Tibial nerve (tissue), 4 donors: ENCODE measurements at regions not wholly inside any gene's neighbourhood (a gene's known extent, or its start where the extent isn't known, plus 50 kb on each side); places are given as distances from the start of the nearest gene placed in this dataset.

Experiments
- DNase-seq, 2 donors: peaks; one replicate each; pipeline ENCODE4 v3.0.0-alpha.2; 2019; ENCODE audit warnings: low spot score in 2 of 2
- H3K27ac ChIP-seq, 4 donors: fragments of 200-600 bp; sonication (generic) in 3 of 4; one replicate each; pipeline ENCODE4 v1.5.1; 2017 to 2019; ENCODE audit warnings: mild to moderate bottlenecking in 1 of 4
- H3K27me3 ChIP-seq, 2 donors: fragments of 200-600 bp; sonication (generic) in 1 of 2; one replicate each; pipeline versions ENCODE4 v1.5.1 to v1.6.0; 2017 to 2019
- H3K36me3 ChIP-seq, 3 donors: fragments of 200-600 bp; sonication (generic); one replicate each; pipeline ENCODE4 v1.5.1; 2018 to 2019
- H3K4me1 ChIP-seq, 4 donors: fragments of 200-600 bp; sonication (generic) in 3 of 4; one replicate each; pipeline ENCODE4 v1.5.1; 2017 to 2019
- H3K4me3 ChIP-seq, 4 donors: fragments of 200-600 bp; sonication (generic) in 3 of 4; one replicate each; pipeline ENCODE4 v1.5.1; 2017 to 2019; ENCODE audit warnings: mild to moderate bottlenecking in 1 of 4, moderate library complexity in 1 of 4
- H3K9me3 ChIP-seq, 4 donors: fragments of 200-600 bp; sonication (generic) in 3 of 4; one replicate each; pipeline ENCODE4 v1.5.1; 2017 to 2019
- EP300 ChIP-seq, 2 donors: sonication (generic); formaldehyde crosslinking; IDR thresholded peaks; one replicate each; pipeline ENCODE4 v1.6.1; 2017; ENCODE audit warnings: antibody characterized with exemption in 2 of 2, mild to moderate bottlenecking in 1 of 2
- POLR2A ChIP-seq, 2 donors: fragments of 450-650 bp; IDR thresholded peaks; one replicate each; pipeline ENCODE4 v1.6.1; 2017; ENCODE audit warnings: antibody characterized with exemption in 2 of 2, mild to moderate bottlenecking in 2 of 2, moderate library complexity in 2 of 2
- WGBS, 2 donors: methylation state at CpG; one replicate each; pipeline ENCODE4 v1.1.5; 2018; 5-methylcytosine and 5-hydroxymethylcytosine counted together
- TF ChIP-seq, protein P1 (sequence below), 5 experiments: fragments of 200-600 bp in 3 of 5; fragments of 450-650 bp in 2 of 5; sonication (generic) in 3 of 5; IDR thresholded peaks; one replicate each; pipeline ENCODE4 v1.5.1; 2016 to 2019; ENCODE audit warnings: antibody characterized with exemption in 5 of 5, mild to moderate bottlenecking in 3 of 5, moderate library complexity in 2 of 5

DNA sequence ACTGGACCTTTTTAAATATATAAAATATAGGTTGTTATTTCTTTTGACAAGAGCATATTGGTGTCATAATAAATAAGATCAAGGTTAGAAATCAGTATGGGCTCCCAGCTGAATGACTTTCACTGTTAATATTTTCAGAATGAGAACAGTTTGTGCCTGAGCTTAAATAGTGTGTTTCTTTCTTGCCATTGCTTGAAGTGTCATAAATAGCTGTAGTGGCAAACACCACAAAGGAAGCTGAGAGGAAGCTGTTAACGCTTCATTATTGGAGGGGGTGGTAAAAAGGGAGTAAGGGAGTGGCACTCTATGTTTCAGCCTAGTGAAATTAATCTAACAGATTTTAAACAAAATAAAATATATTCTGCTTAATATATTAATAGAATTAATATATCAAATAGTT, 1089.8 kb upstream of the NCAM2 start:
- TF ChIP-seq EP300 (IDR thresholded peaks at IDR 0.05) (no peak), POLR2A (IDR thresholded peaks at IDR 0.05) (no peak)
- TF ChIP-seq, protein P1, sequence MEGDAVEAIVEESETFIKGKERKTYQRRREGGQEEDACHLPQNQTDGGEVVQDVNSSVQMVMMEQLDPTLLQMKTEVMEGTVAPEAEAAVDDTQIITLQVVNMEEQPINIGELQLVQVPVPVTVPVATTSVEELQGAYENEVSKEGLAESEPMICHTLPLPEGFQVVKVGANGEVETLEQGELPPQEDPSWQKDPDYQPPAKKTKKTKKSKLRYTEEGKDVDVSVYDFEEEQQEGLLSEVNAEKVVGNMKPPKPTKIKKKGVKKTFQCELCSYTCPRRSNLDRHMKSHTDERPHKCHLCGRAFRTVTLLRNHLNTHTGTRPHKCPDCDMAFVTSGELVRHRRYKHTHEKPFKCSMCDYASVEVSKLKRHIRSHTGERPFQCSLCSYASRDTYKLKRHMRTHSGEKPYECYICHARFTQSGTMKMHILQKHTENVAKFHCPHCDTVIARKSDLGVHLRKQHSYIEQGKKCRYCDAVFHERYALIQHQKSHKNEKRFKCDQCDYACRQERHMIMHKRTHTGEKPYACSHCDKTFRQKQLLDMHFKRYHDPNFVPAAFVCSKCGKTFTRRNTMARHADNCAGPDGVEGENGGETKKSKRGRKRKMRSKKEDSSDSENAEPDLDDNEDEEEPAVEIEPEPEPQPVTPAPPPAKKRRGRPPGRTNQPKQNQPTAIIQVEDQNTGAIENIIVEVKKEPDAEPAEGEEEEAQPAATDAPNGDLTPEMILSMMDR (IDR thresholded peaks at IDR 0.05): no peak
- H3K4me1 ChIP-seq: no peaks in the 10 kb centered on the region
- no peak for DNase-seq
- no peak overlapping the region for H3K4me3 ChIP-seq
- H3K36me3 ChIP-seq: no peaks in the 10 kb centered on the region
- H3K27ac ChIP-seq: no peak overlapping the region
- H3K27me3 ChIP-seq: no peaks in the 10 kb centered on the region
- H3K9me3 ChIP-seq: no peaks in the 10 kb centered on the region
- WGBS, 2 donors: 23 to 29% methylated on average over 1 of the region's 1 CpG

DNA sequence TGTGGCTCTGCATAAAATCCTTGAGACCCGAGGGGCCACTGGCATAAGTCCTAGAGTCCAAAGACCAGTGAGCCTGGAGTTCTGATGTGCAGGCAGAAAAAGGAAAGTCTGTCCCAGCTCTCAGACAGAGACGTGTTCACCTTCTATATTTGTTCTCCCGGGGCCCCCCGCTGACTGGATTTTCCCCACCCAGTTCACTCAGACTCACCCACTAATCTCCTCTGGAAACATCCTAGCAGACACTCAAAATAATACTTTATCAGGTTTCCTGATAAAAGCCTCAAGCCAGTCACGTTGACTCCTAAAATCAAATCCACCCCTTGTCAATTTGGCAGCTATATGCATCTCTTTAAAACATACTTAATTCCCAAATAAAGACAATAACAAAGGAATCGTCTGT, 1084.2 kb upstream of the NCAM2 start:
- WGBS, 2 donors: 64 to 72% methylated on average over 6 of the region's 6 CpGs
- no peak for DNase-seq
- no peaks in the 10 kb centered on the region for H3K4me1 ChIP-seq
- H3K27ac ChIP-seq: no peak overlapping the region
- H3K9me3 ChIP-seq: no peaks in the 10 kb centered on the region
- H3K36me3 ChIP-seq: no peaks in the 10 kb centered on the region
- no peak for TF ChIP-seq POLR2A (IDR thresholded peaks at IDR 0.05)
- TF ChIP-seq, protein P1 (IDR thresholded peaks at IDR 0.05): no peak
- TF ChIP-seq EP300 (IDR thresholded peaks at IDR 0.05): no peak
- no peak overlapping the region for H3K4me3 ChIP-seq
- no peaks in the 10 kb centered on the region for H3K27me3 ChIP-seq

DNA sequence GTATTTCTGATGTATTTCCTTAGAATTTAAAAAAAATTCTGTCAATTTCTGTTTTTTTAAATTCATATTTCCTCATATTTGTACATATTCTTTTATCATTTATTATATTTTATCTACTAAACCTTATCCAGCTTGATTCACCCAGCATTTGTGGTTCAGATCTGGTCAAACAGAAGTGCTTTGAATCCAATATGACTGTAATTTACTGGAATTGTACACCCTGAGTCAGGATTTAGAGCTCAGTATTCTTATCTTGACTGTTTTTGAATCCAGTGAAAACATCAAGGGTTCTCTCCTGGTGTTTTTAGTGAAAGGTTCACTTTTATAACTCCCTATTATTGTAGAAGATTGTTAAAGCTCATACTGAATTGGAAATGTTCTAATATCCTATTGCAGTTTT, 1077.0 kb upstream of the NCAM2 start:
- H3K36me3 ChIP-seq: no peaks in the 10 kb centered on the region
- DNase-seq: no peak
- no peaks in the 10 kb centered on the region for H3K4me1 ChIP-seq
- no peak overlapping the region for H3K4me3 ChIP-seq
- H3K9me3 ChIP-seq: no peaks in the 10 kb centered on the region
- no peak overlapping the region for H3K27ac ChIP-seq
- no peak for TF ChIP-seq EP300 (IDR thresholded peaks at IDR 0.05)
- TF ChIP-seq POLR2A (IDR thresholded peaks at IDR 0.05): no peak
- TF ChIP-seq, protein P1 (IDR thresholded peaks at IDR 0.05): no peak
- H3K27me3 ChIP-seq: no peaks in the 10 kb centered on the region

DNA sequence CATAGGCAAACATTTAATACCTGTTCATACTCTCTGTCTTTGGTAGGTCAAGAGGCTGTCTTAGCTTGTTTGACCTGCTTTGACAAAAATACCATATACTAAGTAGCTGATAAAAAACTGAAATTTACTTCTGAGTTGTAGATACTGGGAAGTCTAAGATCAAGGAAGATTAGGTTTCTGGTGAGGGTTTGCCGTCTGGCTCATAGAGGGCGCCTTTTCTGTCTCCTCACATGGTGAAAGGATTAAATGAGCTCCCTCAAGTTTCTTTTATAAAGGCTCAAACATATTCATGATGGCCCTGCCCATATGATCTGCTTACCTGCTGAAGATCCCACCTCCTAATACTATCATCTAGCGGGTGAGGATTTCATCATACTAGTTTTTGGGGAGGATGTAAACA, 1076.1 kb upstream of the NCAM2 start:
- H3K4me1 ChIP-seq: no peaks in the 10 kb centered on the region
- H3K27me3 ChIP-seq: no peaks in the 10 kb centered on the region
- TF ChIP-seq, protein P1 (IDR thresholded peaks at IDR 0.05): no peak
- TF ChIP-seq POLR2A (IDR thresholded peaks at IDR 0.05) (no peak), EP300 (IDR thresholded peaks at IDR 0.05) (no peak)
- H3K9me3 ChIP-seq: no peaks in the 10 kb centered on the region
- no peak overlapping the region for H3K27ac ChIP-seq
- DNase-seq: no peak
- H3K4me3 ChIP-seq: no peak overlapping the region
- 84 to 93% methylated on average over 3 of the region's 3 CpGs for WGBS, 2 donors
- H3K36me3 ChIP-seq: no peaks in the 10 kb centered on the region

DNA sequence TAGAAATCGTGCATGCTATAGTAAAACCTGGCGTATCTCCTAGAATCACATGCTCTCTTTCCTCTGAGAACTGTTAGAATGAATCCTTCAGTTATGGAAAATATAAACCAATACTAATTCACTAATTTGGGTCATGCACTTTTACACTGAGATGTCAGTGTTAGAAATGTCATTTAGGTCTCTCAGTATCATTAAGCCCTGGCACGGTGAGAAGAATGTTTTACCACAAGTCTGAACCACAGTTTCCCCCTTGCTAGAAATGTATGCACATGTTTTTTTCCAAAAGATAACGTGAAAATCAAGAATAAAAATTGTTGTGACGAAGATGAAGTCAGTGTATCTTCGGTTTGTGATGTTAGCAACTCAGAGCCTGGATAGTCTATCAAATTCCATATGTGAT, 1062.7 kb upstream of the NCAM2 start:
- no peaks in the 10 kb centered on the region for H3K4me1 ChIP-seq
- no peaks in the 10 kb centered on the region for H3K27me3 ChIP-seq
- 54 to 64% methylated on average over 6 of the region's 6 CpGs for WGBS, 2 donors
- TF ChIP-seq, protein P1 (IDR thresholded peaks at IDR 0.05): no peak
- TF ChIP-seq POLR2A (IDR thresholded peaks at IDR 0.05): no peak
- TF ChIP-seq EP300 (IDR thresholded peaks at IDR 0.05): no peak
- no peak overlapping the region for H3K4me3 ChIP-seq
- no peak for DNase-seq
- no peaks in the 10 kb centered on the region for H3K36me3 ChIP-seq
- no peak overlapping the region for H3K27ac ChIP-seq
- H3K9me3 ChIP-seq: no peaks in the 10 kb centered on the region
